ENCODE measurements at regions not wholly inside any gene's neighbourhood (a gene's known extent, or its start where the extent isn't known, plus 50 kb on each side); places are given as distances from the start of the nearest gene placed in this dataset.

- no peak overlapping the region for H3K27ac ChIP-seq (ENCODE audit: low read depth in 2 of 2, low read length in 1 of 2)
- no peaks in the 10 kb centered on the region for H3K27me3 ChIP-seq (ENCODE audit: insufficient read depth)
- H3F3A ChIP-seq (replicated peaks; ENCODE audit: insufficient read depth) = no peaks in the 10 kb centered on the region
- no peak overlapping the region for H2AFZ ChIP-seq (ENCODE audit: low read depth)
- H3K4me3 ChIP-seq (ENCODE audit: low read depth in 2 of 2, low read length in 1 of 2) = no peak overlapping the region
- H3K4me2 ChIP-seq = no peak overlapping the region
- no peak for DNase-seq
- no peaks in the 10 kb centered on the region for H3K79me2 ChIP-seq (ENCODE audit: insufficient read depth)
- no peak overlapping the region for H3K9ac ChIP-seq
- CTCF ChIA-PET = interaction anchor here (0.7 to 2.1 kb wide), 4 partner anchors 11 to 61 kb away, joined by 3 to 11 read pairs (median 4); no protein-coding TSS in a partner anchor
- WGBS (ENCODE audit: low lambda C conversion rate) = 53% methylated on average over 6 of the region's 6 CpGs
- no peaks in the 10 kb centered on the region for H3K9me2 ChIP-seq
- POLR2A ChIA-PET = no interaction called here
- H4K20me1 ChIP-seq (ENCODE audit: insufficient read depth) = no peaks in the 10 kb centered on the region
- TF ChIP-seq RXRA (IDR thresholded peaks at IDR 0.05; ENCODE audit: borderline replicate concordance, low read depth) = no peak
- no peak for TF ChIP-seq YY1 (IDR thresholded peaks at IDR 0.05; ENCODE audit: low read depth)
- no peak for TF ChIP-seq EZH2phosphoT487 (IDR thresholded peaks at IDR 0.05; ENCODE audit: borderline replicate concordance, low read depth)
- TF ChIP-seq RFX5 (IDR thresholded peaks at IDR 0.05; ENCODE audit: low read length) = no peak
- no peak for TF ChIP-seq SIN3A (IDR thresholded peaks at IDR 0.05; ENCODE audit: borderline replicate concordance, low read depth, low read length)
- no peak for TF ChIP-seq CHD2 (IDR thresholded peaks at IDR 0.05; ENCODE audit: low read length, partially characterized antibody)
- TF ChIP-seq USF2 (IDR thresholded peaks at IDR 0.05; ENCODE audit: borderline replicate concordance, low read depth, low read length) = no peak
- TF ChIP-seq PBX3 (IDR thresholded peaks at IDR 0.05) = no peak
- TF ChIP-seq SMC3 (IDR thresholded peaks at IDR 0.05; ENCODE audit: low read depth, low read length) = no peak
- no peak for TF ChIP-seq FOXJ3 (CRISPR knock-in tag; IDR thresholded peaks at IDR 0.05)
- TF ChIP-seq MEF2A (IDR thresholded peaks at IDR 0.05; ENCODE audit: borderline replicate concordance, low read depth) = no peak
- TF ChIP-seq CTCF (IDR thresholded peaks at IDR 0.05) = no peak
- TF ChIP-seq USF1 (IDR thresholded peaks at IDR 0.05; ENCODE audit: borderline replicate concordance, low read depth) = no peak
- TF ChIP-seq NRF1 (IDR thresholded peaks at IDR 0.05; ENCODE audit: low read depth, low read length) = no peak
- no peak for TF ChIP-seq REST (IDR thresholded peaks at IDR 0.05; ENCODE audit: low read depth, low read length)
- no peak for TF ChIP-seq TCF12 (IDR thresholded peaks at IDR 0.05)
- TF ChIP-seq EP300 (IDR thresholded peaks at IDR 0.05; ENCODE audit: borderline replicate concordance in 1 of 2, low read depth in 1 of 2, low read length in 1 of 2) = no peak
- TF ChIP-seq ZBTB33 (IDR thresholded peaks at IDR 0.05; ENCODE audit: borderline replicate concordance, low read depth) = no peak
- no peaks in the 10 kb centered on the region for H3K9me3 ChIP-seq
- H3K4me1 ChIP-seq (ENCODE audit: control insufficient read depth in 1 of 2, insufficient read depth in 2 of 2, low read depth in 1 of 2, low read length in 1 of 2) = peaks cover 0 to 2% of the 10 kb centered on the region in 2 experiments; a peak in 1 of 4 replicates
- H3K36me3 ChIP-seq (replicated peaks in 1 of 2; ENCODE audit: control insufficient read depth in 1 of 2, insufficient read depth in 2 of 2, low read length in 1 of 2) = no peaks in the 10 kb centered on the region
Measured at GRCh38 chr1:232891656-232892317, 58.6 kb upstream of the NTPCR start.

All from SK-N-SH (cell line).